ENCODE measurements at regions not wholly inside any gene's neighbourhood (a gene's known extent, or its start where the extent isn't known, plus 50 kb on each side); places are given as distances from the start of the nearest gene placed in this dataset.

GRCh38 chr7:81608748-81609382, 161.0 kb downstream of the HGF start:
- TF ChIP-seq CTCF (IDR thresholded peaks at IDR 0.05) (no peak), POLR2A (IDR thresholded peaks at IDR 0.05; ENCODE audit: low read depth) (no peak)

All from esophagus muscularis mucosa (tissue), 3 donors.